Endothelial cell of umbilical vein (primary cell): ENCODE measurements at regions not wholly inside any gene's neighbourhood (a gene's known extent, or its start where the extent isn't known, plus 50 kb on each side); places are given as distances from the start of the nearest gene placed in this dataset.

Experiments used
- EZH2 ChIP-seq: IDR thresholded peaks from 2 replicates; pipeline ENCODE4 v1.6.1; 2012; ENCODE audit warnings: borderline replicate concordance, low read depth, mild to moderate bottlenecking, moderate library complexity, low read length, inconsistent platforms; ENCODE audit not compliant: severe bottlenecking
- POLR2A ChIP-seq: IDR thresholded peaks from 2 replicates; pipeline ENCODE4 v1.6.1; 2012; ENCODE audit warnings: low read depth, mild to moderate bottlenecking, control low read depth, low read length

DNA sequence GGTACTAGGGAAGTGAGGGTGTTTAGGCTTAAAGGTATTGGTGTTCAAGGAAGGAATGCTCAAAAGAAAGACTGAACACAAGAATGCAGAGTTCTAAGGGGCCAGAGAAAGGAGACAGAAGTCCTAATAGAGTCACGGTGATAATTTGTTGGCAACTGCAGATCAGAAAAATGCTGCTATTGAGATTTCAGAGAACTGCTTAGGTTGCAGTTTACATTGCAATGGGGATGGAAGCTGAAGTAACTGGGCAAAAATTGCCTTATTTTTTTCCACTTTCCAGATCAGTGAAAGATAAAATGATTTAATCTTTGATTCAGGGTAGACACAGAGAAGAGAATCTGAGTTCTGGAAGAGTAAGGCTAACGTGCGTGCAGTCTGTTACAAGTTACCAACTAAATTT, 199.8 kb downstream of the SQOR start:
- TF ChIP-seq POLR2A: no peak
- no peak for TF ChIP-seq EZH2
